ENCODE measurements at regions not wholly inside any gene's neighbourhood (a gene's known extent, or its start where the extent isn't known, plus 50 kb on each side); places are given as distances from the start of the nearest gene placed in this dataset.
"Not testable (repeated sequence)": the region's sequence is repeated elsewhere in the genome, so short reads cannot be mapped to it uniquely, and the experiment has no call there.

DNA sequence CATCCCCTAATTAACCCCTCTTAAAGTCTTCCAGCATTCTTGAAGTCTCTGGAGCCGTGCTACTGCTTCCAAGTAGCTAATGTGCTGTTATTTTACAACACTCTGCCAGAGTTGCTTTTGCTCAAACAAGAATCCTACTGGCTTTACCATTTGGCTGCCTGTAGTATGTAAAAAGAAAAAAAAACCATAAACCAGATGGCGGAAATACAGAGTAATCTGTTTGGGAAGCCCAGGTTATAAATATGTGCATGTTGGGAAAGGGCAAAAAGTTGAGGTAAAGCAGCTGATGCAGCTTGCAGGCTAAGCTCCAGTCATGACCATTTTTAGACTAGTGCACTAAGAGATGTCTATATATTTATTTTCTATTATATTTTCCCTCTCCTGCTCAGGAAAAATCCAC is 313.2 kb upstream of the ETAA1 start:
- Histone ChIP-seq H3K36me3 (ENCODE audit: control insufficient read depth, insufficient read depth, low read length) (no peaks in the 10 kb centered on the region), H3K4me1 (ENCODE audit: control insufficient read depth, insufficient read depth, low read length) (peaks cover 21% of the 10 kb centered on the region), H3K27me3 (ENCODE audit: control insufficient read depth, insufficient read depth, low read length) (no peaks in the 10 kb centered on the region), H3K9ac (ENCODE audit: low read length) (no peak overlapping the region), H3K27ac (ENCODE audit: low read depth, low read length) (peak overlapping the region; percentile 81), H3K4me3 (ENCODE audit: low read length) (no peak overlapping the region)

DNA sequence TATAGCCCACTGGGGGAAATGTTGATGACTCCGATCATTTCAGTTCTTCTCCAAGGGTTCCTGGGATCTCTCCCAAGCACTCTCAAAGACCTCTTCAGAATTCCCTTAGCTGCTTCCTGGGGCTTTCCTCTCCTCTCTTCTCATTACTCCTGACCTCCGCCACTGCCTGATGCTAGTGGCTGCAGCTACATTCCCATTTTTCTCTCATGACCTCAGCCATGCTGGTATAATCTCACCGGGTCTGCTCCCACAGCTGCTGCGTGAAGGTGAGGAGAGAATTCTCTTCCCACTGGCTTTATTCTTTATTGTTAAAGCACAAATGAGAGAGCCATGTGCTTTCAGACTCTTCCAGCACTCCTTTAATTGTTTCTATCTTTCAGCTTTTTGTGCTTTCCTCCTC is 312.0 kb upstream of the ETAA1 start:
- H3K27ac ChIP-seq (ENCODE audit: low read depth, low read length): peak overlapping the region; percentile 81
- H3K9ac ChIP-seq (ENCODE audit: low read length): no peak overlapping the region
- no peaks in the 10 kb centered on the region for H3K36me3 ChIP-seq (ENCODE audit: control insufficient read depth, insufficient read depth, low read length)
- H3K4me1 ChIP-seq (ENCODE audit: control insufficient read depth, insufficient read depth, low read length): peaks cover 17% of the 10 kb centered on the region
- H3K27me3 ChIP-seq (ENCODE audit: control insufficient read depth, insufficient read depth, low read length): no peaks in the 10 kb centered on the region
- H3K4me3 ChIP-seq (ENCODE audit: low read length): no peak overlapping the region

DNA sequence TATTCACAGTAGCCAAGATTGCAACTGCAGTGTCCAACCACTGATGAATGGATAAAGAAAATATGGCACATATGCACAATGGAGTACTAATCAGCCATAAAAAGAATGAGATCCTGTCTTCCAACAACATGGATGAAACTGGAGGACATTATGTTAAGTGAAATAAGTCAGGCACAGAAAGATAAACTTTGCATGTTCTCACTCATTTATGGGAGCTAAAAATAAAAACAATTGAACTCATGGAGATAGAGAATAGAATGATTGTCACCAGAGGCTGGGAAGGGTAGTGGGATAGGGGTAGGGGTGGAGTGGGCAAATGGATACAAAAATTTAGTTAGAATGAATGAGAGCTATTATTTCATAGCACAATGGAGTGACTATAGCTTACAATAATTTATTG is 305.5 kb upstream of the ETAA1 start:
- peaks cover 3% of the 10 kb centered on the region for H3K4me1 ChIP-seq (ENCODE audit: control insufficient read depth, insufficient read depth, low read length)
- no peaks in the 10 kb centered on the region for H3K36me3 ChIP-seq (ENCODE audit: control insufficient read depth, insufficient read depth, low read length)

DNA sequence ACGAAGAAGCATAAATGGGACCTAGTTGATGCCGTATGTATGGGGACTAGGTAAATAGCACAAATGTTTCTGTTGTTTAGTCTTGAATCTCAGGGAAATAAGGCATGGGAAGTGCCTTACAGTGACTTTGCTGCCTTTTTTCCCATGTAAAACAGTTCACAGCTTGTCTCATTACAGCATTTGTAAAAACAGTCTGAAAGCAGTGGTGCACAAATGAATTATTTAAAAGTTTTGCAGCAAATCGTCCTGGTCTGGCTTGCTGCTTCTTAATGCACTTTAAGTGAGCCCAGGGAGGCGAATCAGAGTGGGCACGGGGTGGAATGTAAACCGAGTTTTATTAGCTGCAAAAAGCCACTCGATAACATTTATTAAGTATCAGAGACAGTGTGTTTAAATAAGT is 302.0 kb upstream of the ETAA1 start:
- peak overlapping the region; percentile 18 for H3K27ac ChIP-seq (ENCODE audit: low read depth, low read length)
- peaks cover 7% of the 10 kb centered on the region for H3K4me1 ChIP-seq (ENCODE audit: control insufficient read depth, insufficient read depth, low read length)
- no peak overlapping the region for H3K4me3 ChIP-seq (ENCODE audit: low read length)
- H3K9ac ChIP-seq (ENCODE audit: low read length): no peak overlapping the region
- H3K27me3 ChIP-seq (ENCODE audit: control insufficient read depth, insufficient read depth, low read length): no peaks in the 10 kb centered on the region
- H3K36me3 ChIP-seq (ENCODE audit: control insufficient read depth, insufficient read depth, low read length): no peaks in the 10 kb centered on the region

More for the DNA sequence above, 305.5 kb upstream of the ETAA1 start:
- H3K27me3 ChIP-seq (ENCODE audit: control insufficient read depth, insufficient read depth, low read length): no peaks in the 10 kb centered on the region
- no peak overlapping the region for H3K4me3 ChIP-seq (ENCODE audit: low read length)
- H3K9ac ChIP-seq (ENCODE audit: low read length): no peak overlapping the region
- H3K27ac ChIP-seq (ENCODE audit: low read depth, low read length): no peak overlapping the region

DNA sequence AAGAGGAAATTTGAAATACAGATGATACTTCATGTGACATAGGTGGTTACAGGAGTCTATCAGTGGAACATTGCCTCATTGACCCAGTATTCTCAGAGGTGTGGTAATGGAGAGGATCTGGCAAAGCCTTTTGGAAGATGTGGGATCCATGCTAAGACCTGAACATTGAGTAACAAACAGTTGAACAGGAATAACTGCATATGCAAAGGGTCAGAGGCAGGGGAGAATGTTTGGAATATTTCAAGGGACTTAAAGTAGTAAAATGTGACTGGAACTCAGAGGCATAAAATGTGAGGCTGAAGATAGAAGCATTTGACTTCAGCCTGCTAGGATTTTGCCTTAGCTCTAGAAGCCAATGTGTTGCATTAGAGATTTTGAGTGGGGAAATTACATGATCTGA is 300.2 kb upstream of the ETAA1 start:
- Histone ChIP-seq H3K27ac (ENCODE audit: low read depth, low read length) (no peak overlapping the region), H3K36me3 (ENCODE audit: control insufficient read depth, insufficient read depth, low read length) (no peaks in the 10 kb centered on the region), H3K4me1 (ENCODE audit: control insufficient read depth, insufficient read depth, low read length) (peaks cover 7% of the 10 kb centered on the region), H3K9ac (ENCODE audit: low read length) (no peak overlapping the region), H3K27me3 (ENCODE audit: control insufficient read depth, insufficient read depth, low read length) (no peaks in the 10 kb centered on the region), H3K4me3 (ENCODE audit: low read length) (no peak overlapping the region)

DNA sequence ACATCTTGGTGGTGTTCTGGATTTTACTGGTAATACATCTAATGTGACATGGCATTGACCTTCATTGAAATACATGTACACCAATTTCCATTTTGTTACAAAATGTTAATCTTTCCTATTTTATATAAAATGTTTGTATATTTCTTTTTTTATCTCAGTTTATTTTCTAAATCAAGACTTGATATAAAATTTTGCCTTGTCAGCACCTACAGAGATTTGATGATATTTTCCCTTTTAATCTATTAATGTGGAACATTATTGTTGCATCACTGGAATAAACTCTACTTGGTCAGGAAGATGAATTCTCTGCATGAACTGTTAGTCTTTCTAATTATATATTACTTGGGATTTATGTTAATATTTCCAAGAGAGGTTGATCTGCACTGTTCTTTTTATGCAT is 294.0 kb upstream of the ETAA1 start:
- Histone ChIP-seq H3K9ac (ENCODE audit: low read length) (no peak overlapping the region), H3K27me3 (ENCODE audit: control insufficient read depth, insufficient read depth, low read length) (no peaks in the 10 kb centered on the region), H3K4me3 (ENCODE audit: low read length) (no peak overlapping the region), H3K27ac (ENCODE audit: low read depth, low read length) (no peak overlapping the region), H3K4me1 (ENCODE audit: control insufficient read depth, insufficient read depth, low read length) (peaks cover 3% of the 10 kb centered on the region), H3K36me3 (ENCODE audit: control insufficient read depth, insufficient read depth, low read length) (no peaks in the 10 kb centered on the region)

DNA sequence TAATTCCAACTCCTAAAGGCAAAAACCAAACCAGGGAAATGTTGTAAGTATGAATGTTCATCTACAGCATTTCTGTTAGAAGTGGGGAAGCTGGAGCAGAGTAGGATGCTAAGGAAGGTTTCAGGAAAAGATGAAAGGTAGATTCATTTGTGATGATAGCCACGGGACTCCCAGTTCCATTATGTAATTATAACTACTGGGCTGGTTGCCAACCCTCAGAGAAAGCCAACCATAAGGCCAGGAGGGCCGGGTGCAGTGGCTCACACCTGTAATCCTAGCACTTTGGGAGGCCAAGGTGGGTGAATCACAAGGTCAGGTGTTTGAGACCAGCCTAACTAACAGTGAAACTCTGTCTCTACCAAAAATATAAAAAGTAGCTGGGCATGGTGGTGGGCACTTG is 288.9 kb upstream of the ETAA1 start:
- H3K36me3 ChIP-seq (ENCODE audit: control insufficient read depth, insufficient read depth, low read length): no peaks in the 10 kb centered on the region
- H3K9ac ChIP-seq (ENCODE audit: low read length): no peak overlapping the region
- H3K4me3 ChIP-seq (ENCODE audit: low read length): no peak overlapping the region
- no peak overlapping the region for H3K27ac ChIP-seq (ENCODE audit: low read depth, low read length)
- no peaks in the 10 kb centered on the region for H3K4me1 ChIP-seq (ENCODE audit: control insufficient read depth, insufficient read depth, low read length)
- H3K27me3 ChIP-seq (ENCODE audit: control insufficient read depth, insufficient read depth, low read length): no peaks in the 10 kb centered on the region

DNA sequence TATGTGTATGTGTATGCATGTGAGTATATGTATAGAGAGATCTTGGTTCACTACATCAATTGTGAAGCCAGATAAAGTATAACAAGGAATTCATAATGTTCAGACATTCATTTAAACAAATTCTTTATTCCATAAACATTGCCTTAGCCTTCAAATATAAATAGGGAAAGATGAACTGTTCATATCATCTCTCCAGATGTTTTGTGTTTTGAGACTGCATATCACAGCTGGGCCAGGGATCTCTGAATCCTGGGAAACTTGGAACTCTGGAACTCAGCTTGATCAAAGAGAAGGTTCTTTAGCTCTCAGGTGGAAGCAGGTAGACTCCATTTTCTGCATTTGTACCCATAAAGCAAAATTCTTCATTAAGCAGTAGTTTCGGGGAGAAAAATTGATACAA is 272.6 kb upstream of the ETAA1 start:
- H3K36me3 ChIP-seq (ENCODE audit: control insufficient read depth, insufficient read depth, low read length): no peaks in the 10 kb centered on the region
- no peak overlapping the region for H3K27ac ChIP-seq (ENCODE audit: low read depth, low read length)
- no peaks in the 10 kb centered on the region for H3K4me1 ChIP-seq (ENCODE audit: control insufficient read depth, insufficient read depth, low read length)
- H3K4me3 ChIP-seq (ENCODE audit: low read length): no peak overlapping the region
- no peak overlapping the region for H3K9ac ChIP-seq (ENCODE audit: low read length)
- H3K27me3 ChIP-seq (ENCODE audit: control insufficient read depth, insufficient read depth, low read length): no peaks in the 10 kb centered on the region

DNA sequence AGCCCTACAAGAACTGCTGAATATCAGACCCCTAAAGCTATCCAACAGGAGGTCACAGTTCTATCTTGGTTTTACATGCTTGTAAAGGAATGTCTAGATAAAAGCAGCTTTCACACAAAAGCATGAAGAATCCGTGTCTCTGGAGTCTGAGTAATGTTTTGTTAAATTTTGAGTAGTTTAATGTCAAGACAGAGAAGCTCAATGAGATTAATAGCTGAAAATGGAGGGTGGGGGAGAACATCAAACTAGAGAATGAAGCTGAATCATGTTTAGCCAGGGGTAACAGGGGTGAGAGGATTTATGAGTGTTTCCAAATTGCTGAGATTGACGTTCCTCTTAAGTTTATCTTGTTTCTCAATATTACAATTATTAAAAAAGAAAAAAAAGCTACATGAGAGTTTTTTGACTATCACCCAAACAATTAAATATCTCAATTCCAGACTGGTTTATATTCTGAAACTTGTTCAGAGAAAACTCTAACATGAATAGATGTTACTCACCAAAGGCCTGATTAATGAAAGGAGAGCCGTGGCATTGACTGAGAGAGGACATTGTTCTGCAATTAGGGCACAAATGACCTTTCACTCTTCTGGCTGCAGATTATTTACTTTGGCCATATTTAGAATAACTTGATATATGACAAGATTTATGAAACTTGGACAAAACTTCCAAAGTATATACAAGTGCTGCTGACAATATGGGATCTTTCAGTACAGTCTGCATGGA is 266.4 kb upstream of the ETAA1 start:
- Histone ChIP-seq H3K4me3 (ENCODE audit: low read length) (no peak overlapping the region), H3K27me3 (ENCODE audit: control insufficient read depth, insufficient read depth, low read length) (no peaks in the 10 kb centered on the region), H3K9ac (ENCODE audit: low read length) (no peak overlapping the region), H3K27ac (ENCODE audit: low read depth, low read length) (no peak overlapping the region), H3K4me1 (ENCODE audit: control insufficient read depth, insufficient read depth, low read length) (no peaks in the 10 kb centered on the region), H3K36me3 (ENCODE audit: control insufficient read depth, insufficient read depth, low read length) (no peaks in the 10 kb centered on the region)

DNA sequence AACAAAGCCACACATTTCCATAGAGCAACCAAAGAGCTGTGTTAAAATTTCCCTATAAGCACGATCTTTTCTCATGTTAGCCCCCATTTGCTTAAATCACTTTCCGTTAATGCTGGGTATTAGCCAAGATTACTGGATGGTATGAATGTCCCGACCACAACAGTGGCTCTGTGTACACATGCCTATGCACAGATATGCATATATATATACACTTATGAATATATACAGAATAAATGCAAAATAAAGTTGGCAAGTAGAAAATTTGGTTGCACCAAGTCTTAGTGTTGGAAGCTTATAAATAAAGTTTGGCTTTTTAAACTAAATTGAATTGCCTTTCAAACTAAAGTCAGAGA is 265.9 kb upstream of the ETAA1 start:
- no peak overlapping the region for H3K27ac ChIP-seq (ENCODE audit: low read depth, low read length)
- no peak overlapping the region for H3K4me3 ChIP-seq (ENCODE audit: low read length)

DNA sequence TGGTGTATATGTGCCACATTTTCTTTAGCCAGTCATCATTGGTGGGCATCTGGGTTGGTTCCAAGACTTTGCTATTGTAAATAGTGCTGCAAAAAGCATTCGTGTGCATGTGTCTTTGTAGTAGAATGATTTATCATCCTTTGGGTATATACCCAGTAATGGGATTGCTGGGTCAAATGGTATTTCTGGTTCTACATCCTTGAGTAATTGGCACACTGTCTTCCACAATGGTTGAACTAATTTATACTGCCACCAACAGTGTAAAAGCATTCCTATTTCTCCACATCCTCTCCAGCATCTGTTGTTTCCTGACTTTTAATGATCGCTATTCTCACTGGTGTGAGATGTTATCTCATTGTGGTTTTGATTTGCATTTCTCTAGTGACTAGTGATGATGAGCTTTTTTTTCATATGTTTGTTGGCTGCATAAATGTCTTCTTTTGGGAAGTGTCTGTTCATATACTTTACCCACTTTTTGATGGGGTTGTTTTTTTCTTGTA is 264.6 kb upstream of the ETAA1 start:
- H3K4me1 ChIP-seq (ENCODE audit: control insufficient read depth, insufficient read depth, low read length); H3K36me3 ChIP-seq (ENCODE audit: control insufficient read depth, insufficient read depth, low read length); H3K9ac ChIP-seq (ENCODE audit: low read length); H3K27me3 ChIP-seq (ENCODE audit: control insufficient read depth, insufficient read depth, low read length); H3K27ac ChIP-seq (ENCODE audit: low read depth, low read length); H3K4me3 ChIP-seq (ENCODE audit: low read length): not testable (repeated sequence)

More for the DNA sequence above, 265.9 kb upstream of the ETAA1 start:
- Histone ChIP-seq H3K27me3 (ENCODE audit: control insufficient read depth, insufficient read depth, low read length) (no peaks in the 10 kb centered on the region), H3K4me1 (ENCODE audit: control insufficient read depth, insufficient read depth, low read length) (no peaks in the 10 kb centered on the region), H3K36me3 (ENCODE audit: control insufficient read depth, insufficient read depth, low read length) (no peaks in the 10 kb centered on the region), H3K9ac (ENCODE audit: low read length) (no peak overlapping the region)

DNA sequence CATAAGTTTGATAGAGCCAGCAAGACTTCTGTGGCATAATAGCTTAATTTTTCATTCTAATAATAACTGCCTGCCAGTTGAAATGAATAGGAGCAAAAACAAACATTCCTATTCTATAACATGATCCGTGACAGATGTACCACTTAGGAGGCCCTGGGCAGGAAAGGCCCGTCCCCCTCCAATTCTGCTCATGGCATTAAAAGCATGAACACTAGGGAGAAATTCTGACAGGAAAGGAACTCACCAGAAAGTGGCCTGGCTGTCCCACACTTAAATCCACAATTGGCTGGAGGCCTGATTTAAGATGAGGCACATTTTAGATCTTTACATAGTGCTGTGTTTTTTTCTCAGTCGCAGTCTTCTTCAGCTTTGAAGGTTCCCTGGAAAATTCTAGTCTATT is 261.9 kb upstream of the ETAA1 start:
- H3K9ac ChIP-seq (ENCODE audit: low read length): no peak overlapping the region
- H3K36me3 ChIP-seq (ENCODE audit: control insufficient read depth, insufficient read depth, low read length): no peaks in the 10 kb centered on the region
- no peaks in the 10 kb centered on the region for H3K4me1 ChIP-seq (ENCODE audit: control insufficient read depth, insufficient read depth, low read length)
- H3K27me3 ChIP-seq (ENCODE audit: control insufficient read depth, insufficient read depth, low read length): no peaks in the 10 kb centered on the region
- no peak overlapping the region for H3K27ac ChIP-seq (ENCODE audit: low read depth, low read length)
- no peak overlapping the region for H3K4me3 ChIP-seq (ENCODE audit: low read length)

DNA sequence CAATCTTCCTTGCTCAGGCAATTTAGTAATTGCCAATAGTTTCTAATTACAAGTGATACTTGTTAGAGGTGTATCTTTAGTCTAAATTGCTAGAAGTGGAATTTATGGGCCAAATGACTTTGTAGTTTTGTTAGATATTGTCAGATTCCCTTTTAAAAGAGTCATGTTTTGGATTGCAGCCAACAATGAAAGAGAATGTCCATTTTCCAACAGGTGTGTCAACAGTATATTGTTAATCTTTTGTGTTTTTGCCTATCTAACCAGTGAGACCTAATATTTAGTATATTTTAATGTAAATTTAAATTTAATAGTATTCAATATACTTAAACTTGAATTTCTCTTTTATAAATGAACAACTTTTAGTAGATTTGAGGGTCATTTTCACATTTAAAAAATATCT is 259.4 kb upstream of the ETAA1 start:
- Histone ChIP-seq H3K9ac (ENCODE audit: low read length) (no peak overlapping the region), H3K27ac (ENCODE audit: low read depth, low read length) (no peak overlapping the region), H3K36me3 (ENCODE audit: control insufficient read depth, insufficient read depth, low read length) (no peaks in the 10 kb centered on the region), H3K27me3 (ENCODE audit: control insufficient read depth, insufficient read depth, low read length) (no peaks in the 10 kb centered on the region), H3K4me3 (ENCODE audit: low read length) (no peak overlapping the region), H3K4me1 (ENCODE audit: control insufficient read depth, insufficient read depth, low read length) (no peaks in the 10 kb centered on the region)

Data from rectal smooth muscle tissue (tissue), 1 donor.